ENCODE measurements at regions not wholly inside any gene's neighbourhood (a gene's known extent, or its start where the extent isn't known, plus 50 kb on each side); places are given as distances from the start of the nearest gene placed in this dataset.
"Not testable (repeated sequence)": the region's sequence is repeated elsewhere in the genome, so short reads cannot be mapped to it uniquely, and the experiment has no call there.

GRCh38 chr7:131938788-131939187 is 382.4 kb upstream of the PODXL start:
- TF ChIP-seq POLR2A, CTCF (IDR thresholded peaks at IDR 0.05): not testable (repeated sequence)

Data from vagina (tissue), 2 donors.